ENCODE measurements at regions not wholly inside any gene's neighbourhood (a gene's known extent, or its start where the extent isn't known, plus 50 kb on each side); places are given as distances from the start of the nearest gene placed in this dataset.
A peak's percentile ranks its signal among the peaks of the same experiment; 100 is the strongest.

DNA sequence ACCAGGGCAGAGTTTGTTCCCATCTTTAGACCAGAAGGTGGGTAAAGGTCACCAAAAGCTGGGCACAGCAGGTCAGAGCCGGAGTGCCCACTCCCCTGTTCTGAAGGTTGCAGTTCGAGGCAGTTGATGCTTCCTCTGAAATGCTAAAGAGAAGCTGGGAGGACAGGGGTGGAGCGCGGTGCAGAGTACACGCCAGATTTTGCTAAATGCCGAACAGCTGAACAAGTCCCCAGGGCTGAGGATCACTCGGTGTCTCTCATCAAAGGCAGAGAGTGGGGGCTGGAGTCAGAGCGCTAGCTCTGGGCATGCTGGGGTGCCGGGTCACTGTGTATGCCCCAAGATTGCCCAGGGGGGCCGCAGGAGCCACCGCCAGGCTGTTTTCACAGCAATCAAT is 197.0 kb downstream of the BCOR start:
- Histone ChIP-seq H3K4me3 (no peak overlapping the region), H3K4me1 (ENCODE audit: control insufficient read depth in 1 of 2, low read depth in 2 of 2) (peaks cover 0 to 29% of the 10 kb centered on the region in 2 donors), H3K27me3 (replicated peaks; ENCODE audit: insufficient read depth) (no peaks in the 10 kb centered on the region), H3K9me3 (no peaks in the 10 kb centered on the region), H3K36me3 (no peaks in the 10 kb centered on the region), H3K27ac (no peak overlapping the region)
- DNase-seq (ENCODE audit: low spot score) (no peak), ATAC-seq (ENCODE audit: insufficient number of reproducible peaks, low FRiP score, low read depth) (no peak)
- TF ChIP-seq, protein P1, sequence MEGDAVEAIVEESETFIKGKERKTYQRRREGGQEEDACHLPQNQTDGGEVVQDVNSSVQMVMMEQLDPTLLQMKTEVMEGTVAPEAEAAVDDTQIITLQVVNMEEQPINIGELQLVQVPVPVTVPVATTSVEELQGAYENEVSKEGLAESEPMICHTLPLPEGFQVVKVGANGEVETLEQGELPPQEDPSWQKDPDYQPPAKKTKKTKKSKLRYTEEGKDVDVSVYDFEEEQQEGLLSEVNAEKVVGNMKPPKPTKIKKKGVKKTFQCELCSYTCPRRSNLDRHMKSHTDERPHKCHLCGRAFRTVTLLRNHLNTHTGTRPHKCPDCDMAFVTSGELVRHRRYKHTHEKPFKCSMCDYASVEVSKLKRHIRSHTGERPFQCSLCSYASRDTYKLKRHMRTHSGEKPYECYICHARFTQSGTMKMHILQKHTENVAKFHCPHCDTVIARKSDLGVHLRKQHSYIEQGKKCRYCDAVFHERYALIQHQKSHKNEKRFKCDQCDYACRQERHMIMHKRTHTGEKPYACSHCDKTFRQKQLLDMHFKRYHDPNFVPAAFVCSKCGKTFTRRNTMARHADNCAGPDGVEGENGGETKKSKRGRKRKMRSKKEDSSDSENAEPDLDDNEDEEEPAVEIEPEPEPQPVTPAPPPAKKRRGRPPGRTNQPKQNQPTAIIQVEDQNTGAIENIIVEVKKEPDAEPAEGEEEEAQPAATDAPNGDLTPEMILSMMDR (IDR thresholded peaks at IDR 0.05), result no peak

DNA sequence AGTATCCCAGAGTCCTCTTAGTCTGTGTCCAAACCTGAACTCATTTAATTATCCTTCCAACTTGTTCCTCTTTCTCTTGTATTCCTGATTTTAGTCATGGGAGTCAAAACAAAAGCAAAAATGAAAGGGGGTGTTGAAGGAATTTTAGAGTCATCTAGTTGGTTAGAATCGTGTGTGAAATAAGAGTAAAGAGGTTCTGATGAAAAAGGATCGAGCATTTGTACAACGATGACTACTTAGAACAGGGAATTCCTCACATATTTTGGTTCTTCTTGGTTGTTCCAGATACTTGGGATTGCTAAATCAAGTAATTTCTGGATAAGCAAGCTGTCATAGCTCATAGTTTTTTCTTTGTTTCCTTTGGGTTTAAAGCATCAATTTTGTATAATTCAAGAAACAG is 194.4 kb downstream of the BCOR start:
- H3K4me1 ChIP-seq (ENCODE audit: control insufficient read depth in 1 of 2, low read depth in 2 of 2), result peaks cover 0 to 23% of the 10 kb centered on the region in 2 donors
- no peaks in the 10 kb centered on the region for H3K9me3 ChIP-seq
- no peaks in the 10 kb centered on the region for H3K27me3 ChIP-seq (replicated peaks; ENCODE audit: insufficient read depth)
- no peak overlapping the region for H3K27ac ChIP-seq
- DNase-seq (ENCODE audit: low spot score) (no peak), ATAC-seq (ENCODE audit: insufficient number of reproducible peaks, low FRiP score, low read depth) (no peak)
- no peak overlapping the region for H3K4me3 ChIP-seq
- TF ChIP-seq, protein P1 (IDR thresholded peaks at IDR 0.05), result no peak
- H3K36me3 ChIP-seq, result no peaks in the 10 kb centered on the region

DNA sequence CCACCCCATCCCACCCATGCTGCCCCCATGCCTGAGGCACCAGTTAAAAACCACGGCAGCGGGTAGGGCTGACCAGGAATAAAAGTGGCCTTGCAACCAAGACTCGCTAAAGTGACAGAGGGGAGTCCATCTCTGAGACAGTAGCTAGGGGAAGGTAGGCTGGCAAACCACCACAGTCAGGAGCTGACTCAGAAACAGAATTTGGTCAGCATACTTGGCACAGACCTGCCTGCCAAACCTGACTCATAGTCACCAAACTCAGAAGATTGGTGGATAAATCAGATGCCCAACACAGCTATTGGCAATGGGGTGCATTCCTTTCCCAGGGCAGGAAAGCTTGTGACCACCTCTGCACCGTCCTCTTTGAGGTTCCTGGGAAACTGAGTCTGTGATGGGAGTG is 193.8 kb downstream of the BCOR start:
- ATAC-seq (ENCODE audit: insufficient number of reproducible peaks, low FRiP score, low read depth) (no peak), DNase-seq (ENCODE audit: low spot score) (no peak)
- Histone ChIP-seq H3K27ac (no peak overlapping the region), H3K4me3 (no peak overlapping the region), H3K36me3 (no peaks in the 10 kb centered on the region), H3K27me3 (replicated peaks; ENCODE audit: insufficient read depth) (no peaks in the 10 kb centered on the region), H3K4me1 (ENCODE audit: control insufficient read depth in 1 of 2, low read depth in 2 of 2) (peaks cover 2 to 24% of the 10 kb centered on the region in 2 donors), H3K9me3 (no peaks in the 10 kb centered on the region)
- TF ChIP-seq, protein P1 (IDR thresholded peaks at IDR 0.05), result no peak

DNA sequence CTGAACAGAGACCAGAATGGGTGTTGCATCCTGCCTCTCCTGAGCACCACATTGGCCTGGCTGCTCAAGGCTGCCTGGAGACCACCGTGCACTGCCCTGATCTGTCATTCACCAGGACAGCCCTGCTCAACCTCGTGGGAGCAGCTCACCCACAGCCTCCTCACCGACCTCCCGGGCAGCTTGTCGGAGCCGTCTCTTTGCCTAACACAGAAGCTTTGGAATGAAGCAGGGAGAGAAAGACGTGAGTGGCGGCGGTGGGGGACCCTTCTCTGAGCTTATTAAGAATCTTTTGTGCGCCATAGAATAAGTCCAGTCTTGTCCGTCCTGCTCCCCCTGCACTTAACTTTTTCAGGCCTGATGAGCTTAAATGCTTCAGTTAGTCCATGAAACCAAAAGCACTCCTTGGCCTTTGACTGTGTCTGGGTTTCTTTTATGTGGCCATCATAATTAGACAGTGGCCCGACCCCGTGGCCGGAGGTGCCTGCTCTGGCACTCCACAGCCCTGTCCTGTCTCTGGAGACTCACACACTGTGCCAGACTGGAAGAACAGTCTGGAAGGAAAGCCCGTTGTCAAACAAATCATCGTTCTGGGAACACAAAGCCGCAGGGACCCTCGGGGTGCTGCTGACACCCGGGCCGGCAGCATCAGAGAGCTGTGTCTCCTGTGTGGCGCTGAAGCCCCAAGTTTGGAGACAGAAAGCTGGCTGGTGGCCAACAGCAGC is 192.8 kb downstream of the BCOR start:
- H3K4me1 ChIP-seq (ENCODE audit: control insufficient read depth in 1 of 2, low read depth in 2 of 2), result peaks cover 4 to 25% of the 10 kb centered on the region in 2 donors
- H3K27ac ChIP-seq, result no peak overlapping the region
- H3K27me3 ChIP-seq (replicated peaks; ENCODE audit: insufficient read depth), result no peaks in the 10 kb centered on the region
- no peaks in the 10 kb centered on the region for H3K9me3 ChIP-seq
- ATAC-seq (ENCODE audit: insufficient number of reproducible peaks, low FRiP score, low read depth), result no peak
- no peak for DNase-seq (ENCODE audit: low spot score)
- H3K36me3 ChIP-seq, result no peaks in the 10 kb centered on the region
- H3K4me3 ChIP-seq, result peak overlapping the region; percentile 49
- TF ChIP-seq, protein P1 (IDR thresholded peaks at IDR 0.05), result no peak

DNA sequence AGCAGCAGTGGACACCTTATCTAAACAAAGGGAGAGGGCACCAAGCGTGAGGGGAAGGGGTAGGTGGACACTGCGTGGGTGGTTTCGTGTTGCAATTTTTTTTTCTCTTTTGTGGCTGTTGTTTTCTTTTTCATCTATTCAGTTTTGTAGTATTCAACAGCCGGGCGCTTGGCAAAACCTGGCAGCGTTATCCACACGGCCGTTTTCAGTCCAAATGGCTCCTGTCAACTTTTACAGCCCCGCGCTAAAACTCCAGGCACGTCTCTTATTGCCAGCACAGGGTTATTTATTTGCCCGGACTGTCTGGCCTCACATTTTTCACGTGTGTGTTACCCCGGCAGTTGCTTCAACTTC is 192.2 kb downstream of the BCOR start:
- no peak for DNase-seq (ENCODE audit: low spot score)
- ATAC-seq (ENCODE audit: insufficient number of reproducible peaks, low FRiP score, low read depth), result no peak
- TF ChIP-seq, protein P1 (IDR thresholded peaks at IDR 0.05), result no peak
- Histone ChIP-seq H3K4me1 (ENCODE audit: control insufficient read depth in 1 of 2, low read depth in 2 of 2) (peaks cover 4 to 25% of the 10 kb centered on the region in 2 donors), H3K36me3 (no peaks in the 10 kb centered on the region), H3K4me3 (peak overlapping the region; percentile 49), H3K9me3 (no peaks in the 10 kb centered on the region), H3K27ac (peak overlapping the region in 1 of 2 donors; percentile 38), H3K27me3 (replicated peaks; ENCODE audit: insufficient read depth) (no peaks in the 10 kb centered on the region)
